NCI-H82 (cell line): ENCODE measurements at regions not wholly inside any gene's neighbourhood (a gene's known extent, or its start where the extent isn't known, plus 50 kb on each side); places are given as distances from the start of the nearest gene placed in this dataset.
"Not testable (repeated sequence)": the region's sequence is repeated elsewhere in the genome, so short reads cannot be mapped to it uniquely, and the experiment has no call there.

Experiments
- DNase-seq: peaks from one replicate; lab custom pipeline; 2025; lab: John Stamatoyannopoulos, UW

- no peak for DNase-seq
These were observed 342.7 kb downstream of the GPD2 start for GRCh38 chr2:156778916-156779315.

GRCh38 chr2:156779416-156780120 is 343.4 kb downstream of the GPD2 start:
- DNase-seq = no peak

GRCh38 chr2:156781677-156782076 is 345.5 kb downstream of the GPD2 start:
- DNase-seq = not testable (repeated sequence)

GRCh38 chr2:156784020-156784701 is 348.0 kb downstream of the GPD2 start:
- DNase-seq = peak; percentile 98

GRCh38 chr2:156787517-156787916 is 351.3 kb downstream of the GPD2 start:
- no peak for DNase-seq

GRCh38 chr2:156790343-156791037 is 354.3 kb downstream of the GPD2 start:
- no peak for DNase-seq

- no peak for DNase-seq
These were observed 356.2 kb downstream of the GPD2 start for GRCh38 chr2:156792242-156792840.

GRCh38 chr2:156797832-156798231 is 361.7 kb downstream of the GPD2 start:
- peak; percentile 89 for DNase-seq

- peak; percentile 79 for DNase-seq
These were observed 364.0 kb downstream of the GPD2 start for GRCh38 chr2:156800065-156800653.

- peak; percentile 89 for DNase-seq
These were observed 364.7 kb downstream of the GPD2 start for GRCh38 chr2:156800781-156801361.

- peak; percentile 90 for DNase-seq
These were observed 367.1 kb downstream of the GPD2 start for GRCh38 chr2:156803243-156803642.

- no peak for DNase-seq
These were observed 367.8 kb downstream of the GPD2 start for GRCh38 chr2:156803967-156804366.

- no peak for DNase-seq
These were observed 373.9 kb downstream of the GPD2 start for GRCh38 chr2:156810094-156810493.

GRCh38 chr2:156812496-156812895 is 376.3 kb downstream of the GPD2 start:
- DNase-seq = no peak

- DNase-seq = no peak
These were observed 381.3 kb downstream of the GPD2 start for GRCh38 chr2:156817430-156817829.

GRCh38 chr2:156818221-156818620 is 382.0 kb downstream of the GPD2 start:
- DNase-seq = no peak

GRCh38 chr2:156818944-156819343 is 382.8 kb downstream of the GPD2 start:
- DNase-seq = no peak

GRCh38 chr2:156826341-156826933 is 390.3 kb downstream of the GPD2 start:
- DNase-seq = no peak

GRCh38 chr2:156834431-156834830 is 398.3 kb downstream of the GPD2 start:
- no peak for DNase-seq

- DNase-seq = peak; percentile 93
These were observed 401.6 kb downstream of the GPD2 start for GRCh38 chr2:156837635-156838370.

- no peak for DNase-seq
These were observed 405.1 kb downstream of the GPD2 start for GRCh38 chr2:156841321-156841720.
